ENCODE measurements at regions not wholly inside any gene's neighbourhood (a gene's known extent, or its start where the extent isn't known, plus 50 kb on each side); places are given as distances from the start of the nearest gene placed in this dataset.

- Histone ChIP-seq H3K4me1 (ENCODE audit: insufficient read depth, low read length) (no peaks in the 10 kb centered on the region), H3K4me2 (ENCODE audit: low read depth, low read length) (no peak overlapping the region), H3K4me3 (replicated peaks in 1 of 3; ENCODE audit: insufficient read depth in 1 of 3, low read depth in 2 of 3, low read length in 3 of 3) (no peak overlapping the region), H3K27ac (ENCODE audit: extremely low read length, insufficient read depth, low read length) (no peak overlapping the region), H3K9me3 (ENCODE audit: low read length) (no peaks in the 10 kb centered on the region), H4K20me1 (ENCODE audit: insufficient read depth, low read length) (no peaks in the 10 kb centered on the region), H3K36me3 (replicated peaks in 1 of 2; ENCODE audit: control insufficient read depth in 1 of 2, insufficient read depth in 2 of 2, low read length in 2 of 2) (no peaks in the 10 kb centered on the region), H3K9ac (ENCODE audit: insufficient read depth, low read depth, low read length) (no peak overlapping the region), H3K79me2 (ENCODE audit: insufficient read depth, low read length) (no peaks in the 10 kb centered on the region), H2AFZ (ENCODE audit: low read length) (no peak overlapping the region), H3K27me3 (ENCODE audit: control insufficient read depth in 1 of 2, insufficient read depth in 2 of 2, low read length in 2 of 2) (peaks cover 0 to 3% of the 10 kb centered on the region in 2 experiments; a peak in 3 of 5 replicates)
- 2% methylated on average over 5 of the region's 5 CpGs for WGBS (ENCODE audit: low lambda C conversion rate)
- TF ChIP-seq ATF6 (CRISPR knock-in tag; conservative IDR thresholded peaks at IDR 0.05), result no peak
- TF ChIP-seq PBX2 (CRISPR knock-in tag; IDR thresholded peaks at IDR 0.05), result no peak
- POLR2A ChIA-PET, result no interaction called here
- no peak for FAIRE-seq
- in situ Hi-C loops (cut with HindIII; ENCODE audit: extremely low pct_ligation_motif_present, low pct_unique_long_range_greater_than_20kb), result no loop called here
- CTCF ChIA-PET (ENCODE audit: low intra/inter-chr PET ratio, low total read pairs), result no interaction called here
- no peak for ATAC-seq
- intact Hi-C loops (cut with micrococcal nuclease; ENCODE audit: unreplicated experiment), result no loop called here
- no TSS peak for BruUV-seq (replicated peaks)
- DNase-seq (ENCODE audit: low spot score), result no peak
Observed at GRCh38 chr18:78108554-78108953, 858.9 kb downstream of the GALR1 start.

- ATAC-seq (no peak), FAIRE-seq (no peak), DNase-seq (ENCODE audit: low spot score) (no peak)
- TF ChIP-seq ZBTB21 (CRISPR knock-in tag; IDR thresholded peaks at IDR 0.05), result no peak
- TF ChIP-seq ZFY (CRISPR knock-in tag; IDR thresholded peaks at IDR 0.05), result no peak
- TF ChIP-seq NCOA2 (CRISPR knock-in tag; IDR thresholded peaks at IDR 0.05), result no peak
- TF ChIP-seq ZNF660 (CRISPR knock-in tag; IDR thresholded peaks at IDR 0.05; ENCODE audit: borderline replicate concordance, low read depth), result no peak
- no peak for TF ChIP-seq REPIN1 (CRISPR knock-in tag; IDR thresholded peaks at IDR 0.05; ENCODE audit: borderline replicate concordance, low read depth)
- no peaks in the 10 kb centered on the region for H3K36me3 ChIP-seq (replicated peaks in 1 of 2; ENCODE audit: control insufficient read depth in 1 of 2, insufficient read depth in 2 of 2, low read length in 2 of 2)
- POLR2A ChIA-PET, result no interaction called here
- H3K4me1 ChIP-seq (ENCODE audit: insufficient read depth, low read length), result no peaks in the 10 kb centered on the region
- no TSS peak for BruUV-seq (replicated peaks)
- H3K9ac ChIP-seq (ENCODE audit: insufficient read depth, low read depth, low read length), result no peak overlapping the region
- peaks cover 0 to 3% of the 10 kb centered on the region in 2 experiments; a peak in 2 of 5 replicates for H3K27me3 ChIP-seq (ENCODE audit: control insufficient read depth in 1 of 2, insufficient read depth in 2 of 2, low read length in 2 of 2)
- CTCF ChIA-PET (ENCODE audit: low intra/inter-chr PET ratio, low total read pairs), result no interaction called here
- H3K27ac ChIP-seq (ENCODE audit: extremely low read length, insufficient read depth, low read length), result no peak overlapping the region
- H4K20me1 ChIP-seq (ENCODE audit: insufficient read depth, low read length), result no peaks in the 10 kb centered on the region
- H3K9me3 ChIP-seq (ENCODE audit: low read length), result no peaks in the 10 kb centered on the region
- in situ Hi-C loops (cut with HindIII; ENCODE audit: extremely low pct_ligation_motif_present, low pct_unique_long_range_greater_than_20kb), result no loop called here
- H3K4me3 ChIP-seq (replicated peaks in 1 of 3; ENCODE audit: insufficient read depth in 1 of 3, low read depth in 2 of 3, low read length in 3 of 3), result no peak overlapping the region
- H2AFZ ChIP-seq (ENCODE audit: low read length), result no peak overlapping the region
- intact Hi-C loops (cut with micrococcal nuclease; ENCODE audit: unreplicated experiment), result no loop called here
- H3K4me2 ChIP-seq (ENCODE audit: low read depth, low read length), result no peak overlapping the region
- 53% methylated on average over 22 of the region's 22 CpGs for WGBS (ENCODE audit: low lambda C conversion rate)
- no peaks in the 10 kb centered on the region for H3K79me2 ChIP-seq (ENCODE audit: insufficient read depth, low read length)
Observed at GRCh38 chr18:78113136-78113939, 863.7 kb downstream of the GALR1 start.

All from HepG2 (cell line).